ENCODE measurements at regions not wholly inside any gene's neighbourhood (a gene's known extent, or its start where the extent isn't known, plus 50 kb on each side); places are given as distances from the start of the nearest gene placed in this dataset.

GRCh38 chr12:89189448-89189847 lies 162.9 kb downstream of the DUSP6 start:
- no peaks in the 10 kb centered on the region for H3K79me2 ChIP-seq (ENCODE audit: insufficient read depth, low read depth)
- no peak overlapping the region for H3K27ac ChIP-seq
- H3K4me1 ChIP-seq (ENCODE audit: low read depth, poor library complexity, severe bottlenecking), result no peaks in the 10 kb centered on the region
- TF ChIP-seq CTCF (conservative IDR thresholded peaks at IDR 0.05; ENCODE audit: low read depth, low read length), result no peak
- no peak overlapping the region for H3K4me2 ChIP-seq
- H4K20me1 ChIP-seq (ENCODE audit: insufficient read depth), result no peaks in the 10 kb centered on the region
- no peak overlapping the region for H3K4me3 ChIP-seq (IDR thresholded peaks at IDR 0.05; ENCODE audit: insufficient read depth, low read depth, low read length)
- no peak overlapping the region for H3K9ac ChIP-seq
- no peaks in the 10 kb centered on the region for H3K27me3 ChIP-seq (ENCODE audit: insufficient read depth, low read depth)
- no peaks in the 10 kb centered on the region for H3K36me3 ChIP-seq (ENCODE audit: insufficient read depth)
- no peak overlapping the region for H2AFZ ChIP-seq (ENCODE audit: low read depth)

GRCh38 chr12:89187507-89187906 lies 164.8 kb downstream of the DUSP6 start:
- Histone ChIP-seq H3K27ac (no peak overlapping the region), H3K27me3 (ENCODE audit: insufficient read depth, low read depth) (no peaks in the 10 kb centered on the region), H3K4me1 (ENCODE audit: low read depth, poor library complexity, severe bottlenecking) (no peaks in the 10 kb centered on the region), H4K20me1 (ENCODE audit: insufficient read depth) (no peaks in the 10 kb centered on the region), H3K4me3 (IDR thresholded peaks at IDR 0.05; ENCODE audit: insufficient read depth, low read depth, low read length) (no peak overlapping the region), H2AFZ (ENCODE audit: low read depth) (no peak overlapping the region), H3K9ac (no peak overlapping the region), H3K79me2 (ENCODE audit: insufficient read depth, low read depth) (no peaks in the 10 kb centered on the region), H3K4me2 (no peak overlapping the region), H3K36me3 (ENCODE audit: insufficient read depth) (no peaks in the 10 kb centered on the region)
- TF ChIP-seq CTCF (conservative IDR thresholded peaks at IDR 0.05; ENCODE audit: low read depth, low read length), result no peak

- H4K20me1 ChIP-seq (ENCODE audit: insufficient read depth), result no peaks in the 10 kb centered on the region
- H2AFZ ChIP-seq (ENCODE audit: low read depth), result no peak overlapping the region
- no peaks in the 10 kb centered on the region for H3K4me1 ChIP-seq (ENCODE audit: low read depth, poor library complexity, severe bottlenecking)
- no peak for TF ChIP-seq CTCF (conservative IDR thresholded peaks at IDR 0.05; ENCODE audit: low read depth, low read length)
- H3K27me3 ChIP-seq (ENCODE audit: insufficient read depth, low read depth), result no peaks in the 10 kb centered on the region
- no peaks in the 10 kb centered on the region for H3K79me2 ChIP-seq (ENCODE audit: insufficient read depth, low read depth)
- H3K4me3 ChIP-seq (IDR thresholded peaks at IDR 0.05; ENCODE audit: insufficient read depth, low read depth, low read length), result no peak overlapping the region
- H3K4me2 ChIP-seq, result no peak overlapping the region
- no peaks in the 10 kb centered on the region for H3K36me3 ChIP-seq (ENCODE audit: insufficient read depth)
- no peak overlapping the region for H3K9ac ChIP-seq
- H3K27ac ChIP-seq, result no peak overlapping the region
These were observed 166.4 kb downstream of the DUSP6 start for GRCh38 chr12:89185889-89186288.

- Histone ChIP-seq H3K27me3 (ENCODE audit: insufficient read depth, low read depth) (no peaks in the 10 kb centered on the region), H3K36me3 (ENCODE audit: insufficient read depth) (no peaks in the 10 kb centered on the region), H3K9ac (no peak overlapping the region), H3K4me3 (IDR thresholded peaks at IDR 0.05; ENCODE audit: insufficient read depth, low read depth, low read length) (no peak overlapping the region), H2AFZ (ENCODE audit: low read depth) (no peak overlapping the region), H4K20me1 (ENCODE audit: insufficient read depth) (no peaks in the 10 kb centered on the region), H3K79me2 (ENCODE audit: insufficient read depth, low read depth) (no peaks in the 10 kb centered on the region), H3K4me1 (ENCODE audit: low read depth, poor library complexity, severe bottlenecking) (no peaks in the 10 kb centered on the region), H3K4me2 (no peak overlapping the region), H3K27ac (no peak overlapping the region)
- no peak for TF ChIP-seq CTCF (conservative IDR thresholded peaks at IDR 0.05; ENCODE audit: low read depth, low read length)
These were observed 167.1 kb downstream of the DUSP6 start for GRCh38 chr12:89185181-89185580.
